GM23338 (cell line): ENCODE measurements at regions not wholly inside any gene's neighbourhood (a gene's known extent, or its start where the extent isn't known, plus 50 kb on each side); places are given as distances from the start of the nearest gene placed in this dataset.

ENCODE experiments used
- ATAC-seq: fragments of 200-7000 bp; cut with Tn5 transposase; 3 replicates; pipeline ENCODE4 v1.9.1; 2020
- DNase-seq: peaks from one replicate; pipeline ENCODE4 v3.0.0-alpha.2; 2015; ENCODE audit warnings: low spot score
- H2AFZ ChIP-seq: fragments of 200-600 bp; sonication (generic); 2 replicates; pipeline ENCODE4 v1.8.0; 2016; ENCODE audit warnings: antibody characterized with exemption, mild to moderate bottlenecking, moderate library complexity
- H3F3A ChIP-seq: fragments of 200-600 bp; sonication (generic); replicated peaks from 2 replicates; pipeline ENCODE4 v1.8.0; 2017; ENCODE audit warnings: antibody characterized with exemption, mixed run types, low read depth
- H3K27ac ChIP-seq: fragments of 200-600 bp; sonication (generic); 2 replicates; pipeline ENCODE4 v1.6.1; 2016; ENCODE audit warnings: low read depth
- H3K27me3 ChIP-seq: fragments of 200-600 bp; sonication (generic); 2 replicates; pipeline ENCODE4 v1.8.0; 2016; ENCODE audit warnings: mild to moderate bottlenecking, mixed run types, moderate library complexity; ENCODE audit not compliant: insufficient read depth
- H3K36me3 ChIP-seq: fragments of 200-600 bp; sonication (generic); 2 replicates; pipeline ENCODE4 v1.8.0; 2016; ENCODE audit warnings: mild to moderate bottlenecking; ENCODE audit not compliant: insufficient read depth
- H3K4me1 ChIP-seq: fragments of 200-600 bp; sonication (generic); 2 replicates; pipeline ENCODE4 v1.8.0; 2016; ENCODE audit warnings: mild to moderate bottlenecking, moderate library complexity; ENCODE audit not compliant: insufficient read depth
- H3K4me2 ChIP-seq: fragments of 200-600 bp; sonication (generic); 2 replicates; pipeline ENCODE4 v1.7.1; 2017; ENCODE audit warnings: mixed run types
- H3K4me3 ChIP-seq: fragments of 200-600 bp; sonication (generic); 2 replicates; pipeline ENCODE4 v1.6.1; 2016; ENCODE audit warnings: mixed run types
- H3K79me2 ChIP-seq: fragments of 200-600 bp; sonication (generic); replicated peaks from 2 replicates; pipeline ENCODE4 v1.8.0; 2017; ENCODE audit warnings: mild to moderate bottlenecking; ENCODE audit not compliant: insufficient read depth
- H3K9me2 ChIP-seq: fragments of 200-600 bp; sonication (generic); 2 replicates; pipeline ENCODE4 v1.8.0; 2017; ENCODE audit not compliant: insufficient read depth
- H4K20me1 ChIP-seq: fragments of 200-600 bp; sonication (generic); replicated peaks from 2 replicates; pipeline ENCODE4 v1.8.0; 2017; ENCODE audit warnings: mild to moderate bottlenecking; ENCODE audit not compliant: insufficient read depth
- H3K27ac Mint-ChIP-seq: 2 replicates; pipeline ENCODE4 v1.8.0; 2020; ENCODE audit warnings: inconsistent platforms, mild to moderate bottlenecking, moderate library complexity, mixed read lengths
- H3K27me3 Mint-ChIP-seq: 3 replicates; pipeline ENCODE4 v1.8.0; 2022; ENCODE audit warnings: low read depth, mild to moderate bottlenecking, moderate library complexity, mixed read lengths, inconsistent platforms; ENCODE audit not compliant: insufficient read depth, poor library complexity
- H3K36me3 Mint-ChIP-seq: 3 replicates; pipeline ENCODE4 v1.8.0; 2021; ENCODE audit warnings: low read depth, mild to moderate bottlenecking, inconsistent platforms, moderate library complexity, mixed read lengths
- H3K4me1 Mint-ChIP-seq: 3 replicates; pipeline ENCODE4 v1.8.0; 2020; ENCODE audit warnings: mild to moderate bottlenecking, inconsistent platforms, mixed read lengths
- H3K4me3 Mint-ChIP-seq: 3 replicates; pipeline ENCODE4 v1.8.0; 2021; ENCODE audit warnings: moderate library complexity, mild to moderate bottlenecking, inconsistent platforms, mixed read lengths
- H3K9me3 Mint-ChIP-seq: 3 replicates; pipeline ENCODE4 v1.8.0; 2020; ENCODE audit warnings: moderate library complexity, mild to moderate bottlenecking, inconsistent platforms, mixed read lengths
- EZH2 ChIP-seq: fragments of 200-600 bp; sonication (generic); IDR thresholded peaks from one replicate; pipeline ENCODE4 v1.8.0; 2017; ENCODE audit warnings: antibody characterized with exemption, mild to moderate bottlenecking, low read depth; ENCODE audit not compliant: unreplicated experiment
- EZH2phosphoT487 ChIP-seq: fragments of 200-600 bp; sonication (generic); IDR thresholded peaks from one replicate; pipeline ENCODE4 v1.8.1; 2018; ENCODE audit warnings: antibody characterized with exemption; ENCODE audit not compliant: unreplicated experiment
- JUNB ChIP-seq: IDR thresholded peaks from one replicate; pipeline ENCODE4 v1.6.1; 2016; ENCODE audit warnings: antibody characterized with exemption; ENCODE audit not compliant: unreplicated experiment
- NANOG ChIP-seq: IDR thresholded peaks from 2 replicates; pipeline ENCODE4 v1.6.1; 2016; ENCODE audit warnings: antibody characterized with exemption, borderline replicate concordance
- ZNF114 ChIP-seq: fragments of 250-450 bp; sonication (Bioruptor Pico); IDR thresholded peaks from 2 replicates; pipeline ENCODE4 v1.5.0; 2020; ENCODE audit warnings: mild to moderate bottlenecking, moderate library complexity
- ZNF331 ChIP-seq: fragments of 250-450 bp; sonication (Bioruptor Pico); IDR thresholded peaks from 2 replicates; pipeline ENCODE4 v1.5.0; 2020; ENCODE audit warnings: low read depth, mild to moderate bottlenecking, moderate library complexity
- TF ChIP-seq, protein P1 (sequence below): fragments of 250-450 bp; sonication (Bioruptor Pico); IDR thresholded peaks from 2 replicates; pipeline ENCODE4 v1.5.0; 2020; ENCODE audit warnings: mild to moderate bottlenecking, moderate library complexity
- TF ChIP-seq, protein P2 (sequence below), 2 experiments: fragments of 200-600 bp in 1 of 2; sonication (generic) in 1 of 2; conservative IDR thresholded peaks; 2 replicates each; pipeline versions ENCODE4 v1.5.1 to v1.6.1; 2016 to 2017; ENCODE audit warnings: antibody characterized with exemption in 2 of 2, low read depth in 2 of 2, mild to moderate bottlenecking in 2 of 2, moderate library complexity in 1 of 2
- TF ChIP-seq, protein P3 (sequence below): IDR thresholded peaks from one replicate; pipeline ENCODE4 v1.6.1; 2018; ENCODE audit warnings: antibody characterized with exemption; ENCODE audit not compliant: unreplicated experiment

DNA sequence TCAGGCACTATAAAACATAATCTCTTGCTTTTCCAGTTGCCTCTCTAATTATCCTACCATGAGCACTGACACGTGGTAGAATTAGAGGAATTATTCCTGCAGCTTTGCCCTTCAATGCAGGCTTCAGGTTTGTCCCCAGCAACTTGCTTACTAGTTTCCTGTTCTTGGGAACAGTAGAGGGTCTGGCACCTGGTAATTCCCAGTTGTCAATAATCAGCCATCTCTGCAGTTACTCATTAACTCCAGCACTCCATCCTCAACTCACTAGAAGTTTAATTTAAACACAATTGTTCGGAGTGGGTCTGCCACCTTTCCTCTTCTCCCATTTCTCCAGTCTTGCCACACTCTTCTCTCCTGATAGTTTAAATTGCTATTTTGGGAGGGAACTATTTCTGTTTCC is 324.3 kb upstream of the KIAA1217 start:
- H3K27me3 ChIP-seq = no peaks in the 10 kb centered on the region
- Mint-ChIP-seq H3K36me3 (no peaks in the 10 kb centered on the region), H3K4me1 (no peaks in the 10 kb centered on the region), H3K4me3 (no peak overlapping the region), H3K27me3 (no peaks in the 10 kb centered on the region), H3K9me3 (no peaks in the 10 kb centered on the region), H3K27ac (no peak overlapping the region)
- H3F3A ChIP-seq = no peaks in the 10 kb centered on the region
- no peaks in the 10 kb centered on the region for H3K79me2 ChIP-seq
- no peaks in the 10 kb centered on the region for H3K4me1 ChIP-seq
- no peak overlapping the region for H3K4me2 ChIP-seq
- DNase-seq (no peak), ATAC-seq (no peak)
- H4K20me1 ChIP-seq = no peaks in the 10 kb centered on the region
- H3K27ac ChIP-seq = no peak overlapping the region
- no peak for TF ChIP-seq EZH2phosphoT487
- no peak for TF ChIP-seq NANOG
- no peak for TF ChIP-seq EZH2
- TF ChIP-seq ZNF331 (CRISPR knock-in tag) = no peak
- TF ChIP-seq, protein P1, sequence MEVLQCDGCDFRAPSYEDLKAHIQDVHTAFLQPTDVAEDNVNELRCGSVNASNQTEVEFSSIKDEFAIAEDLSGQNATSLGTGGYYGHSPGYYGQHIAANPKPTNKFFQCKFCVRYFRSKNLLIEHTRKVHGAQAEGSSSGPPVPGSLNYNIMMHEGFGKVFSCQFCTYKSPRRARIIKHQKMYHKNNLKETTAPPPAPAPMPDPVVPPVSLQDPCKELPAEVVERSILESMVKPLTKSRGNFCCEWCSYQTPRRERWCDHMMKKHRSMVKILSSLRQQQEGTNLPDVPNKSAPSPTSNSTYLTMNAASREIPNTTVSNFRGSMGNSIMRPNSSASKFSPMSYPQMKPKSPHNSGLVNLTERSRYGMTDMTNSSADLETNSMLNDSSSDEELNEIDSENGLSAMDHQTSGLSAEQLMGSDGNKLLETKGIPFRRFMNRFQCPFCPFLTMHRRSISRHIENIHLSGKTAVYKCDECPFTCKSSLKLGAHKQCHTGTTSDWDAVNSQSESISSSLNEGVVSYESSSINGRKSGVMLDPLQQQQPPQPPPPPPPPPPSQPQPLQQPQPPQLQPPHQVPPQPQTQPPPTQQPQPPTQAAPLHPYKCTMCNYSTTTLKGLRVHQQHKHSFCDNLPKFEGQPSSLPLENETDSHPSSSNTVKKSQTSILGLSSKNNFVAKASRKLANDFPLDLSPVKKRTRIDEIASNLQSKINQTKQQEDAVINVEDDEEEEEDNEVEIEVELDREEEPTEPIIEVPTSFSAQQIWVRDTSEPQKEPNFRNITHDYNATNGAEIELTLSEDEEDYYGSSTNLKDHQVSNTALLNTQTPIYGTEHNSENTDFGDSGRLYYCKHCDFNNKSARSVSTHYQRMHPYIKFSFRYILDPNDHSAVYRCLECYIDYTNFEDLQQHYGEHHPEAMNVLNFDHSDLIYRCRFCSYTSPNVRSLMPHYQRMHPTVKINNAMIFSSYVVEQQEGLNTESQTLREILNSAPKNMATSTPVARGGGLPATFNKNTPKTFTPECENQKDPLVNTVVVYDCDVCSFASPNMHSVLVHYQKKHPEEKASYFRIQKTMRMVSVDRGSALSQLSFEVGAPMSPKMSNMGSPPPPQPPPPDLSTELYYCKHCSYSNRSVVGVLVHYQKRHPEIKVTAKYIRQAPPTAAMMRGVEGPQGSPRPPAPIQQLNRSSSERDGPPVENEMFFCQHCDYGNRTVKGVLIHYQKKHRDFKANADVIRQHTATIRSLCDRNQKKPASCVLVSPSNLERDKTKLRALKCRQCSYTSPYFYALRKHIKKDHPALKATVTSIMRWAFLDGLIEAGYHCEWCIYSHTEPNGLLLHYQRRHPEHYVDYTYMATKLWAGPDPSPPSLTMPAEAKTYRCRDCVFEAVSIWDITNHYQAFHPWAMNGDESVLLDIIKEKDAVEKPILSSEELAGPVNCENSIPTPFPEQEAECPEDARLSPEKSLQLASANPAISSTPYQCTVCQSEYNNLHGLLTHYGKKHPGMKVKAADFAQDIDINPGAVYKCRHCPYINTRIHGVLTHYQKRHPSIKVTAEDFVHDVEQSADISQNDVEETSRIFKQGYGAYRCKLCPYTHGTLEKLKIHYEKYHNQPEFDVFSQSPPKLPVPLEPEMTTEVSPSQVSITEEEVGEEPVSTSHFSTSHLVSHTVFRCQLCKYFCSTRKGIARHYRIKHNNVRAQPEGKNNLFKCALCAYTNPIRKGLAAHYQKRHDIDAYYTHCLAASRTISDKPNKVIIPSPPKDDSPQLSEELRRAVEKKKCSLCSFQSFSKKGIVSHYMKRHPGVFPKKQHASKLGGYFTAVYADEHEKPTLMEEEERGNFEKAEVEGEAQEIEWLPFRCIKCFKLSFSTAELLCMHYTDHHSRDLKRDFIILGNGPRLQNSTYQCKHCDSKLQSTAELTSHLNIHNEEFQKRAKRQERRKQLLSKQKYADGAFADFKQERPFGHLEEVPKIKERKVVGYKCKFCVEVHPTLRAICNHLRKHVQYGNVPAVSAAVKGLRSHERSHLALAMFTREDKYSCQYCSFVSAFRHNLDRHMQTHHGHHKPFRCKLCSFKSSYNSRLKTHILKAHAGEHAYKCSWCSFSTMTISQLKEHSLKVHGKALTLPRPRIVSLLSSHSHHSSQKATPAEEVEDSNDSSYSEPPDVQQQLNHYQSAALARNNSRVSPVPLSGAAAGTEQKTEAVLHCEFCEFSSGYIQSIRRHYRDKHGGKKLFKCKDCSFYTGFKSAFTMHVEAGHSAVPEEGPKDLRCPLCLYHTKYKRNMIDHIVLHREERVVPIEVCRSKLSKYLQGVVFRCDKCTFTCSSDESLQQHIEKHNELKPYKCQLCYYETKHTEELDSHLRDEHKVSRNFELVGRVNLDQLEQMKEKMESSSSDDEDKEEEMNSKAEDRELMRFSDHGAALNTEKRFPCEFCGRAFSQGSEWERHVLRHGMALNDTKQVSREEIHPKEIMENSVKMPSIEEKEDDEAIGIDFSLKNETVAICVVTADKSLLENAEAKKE = no peak
- TF ChIP-seq ZNF114 (CRISPR knock-in tag) = no peak
- no peak for TF ChIP-seq JUNB
- TF ChIP-seq, protein P2, sequence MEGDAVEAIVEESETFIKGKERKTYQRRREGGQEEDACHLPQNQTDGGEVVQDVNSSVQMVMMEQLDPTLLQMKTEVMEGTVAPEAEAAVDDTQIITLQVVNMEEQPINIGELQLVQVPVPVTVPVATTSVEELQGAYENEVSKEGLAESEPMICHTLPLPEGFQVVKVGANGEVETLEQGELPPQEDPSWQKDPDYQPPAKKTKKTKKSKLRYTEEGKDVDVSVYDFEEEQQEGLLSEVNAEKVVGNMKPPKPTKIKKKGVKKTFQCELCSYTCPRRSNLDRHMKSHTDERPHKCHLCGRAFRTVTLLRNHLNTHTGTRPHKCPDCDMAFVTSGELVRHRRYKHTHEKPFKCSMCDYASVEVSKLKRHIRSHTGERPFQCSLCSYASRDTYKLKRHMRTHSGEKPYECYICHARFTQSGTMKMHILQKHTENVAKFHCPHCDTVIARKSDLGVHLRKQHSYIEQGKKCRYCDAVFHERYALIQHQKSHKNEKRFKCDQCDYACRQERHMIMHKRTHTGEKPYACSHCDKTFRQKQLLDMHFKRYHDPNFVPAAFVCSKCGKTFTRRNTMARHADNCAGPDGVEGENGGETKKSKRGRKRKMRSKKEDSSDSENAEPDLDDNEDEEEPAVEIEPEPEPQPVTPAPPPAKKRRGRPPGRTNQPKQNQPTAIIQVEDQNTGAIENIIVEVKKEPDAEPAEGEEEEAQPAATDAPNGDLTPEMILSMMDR (conservative IDR thresholded peaks at IDR 0.05; ENCODE audit: low read depth in 2 of 2) = no peak
- TF ChIP-seq, protein P3, sequence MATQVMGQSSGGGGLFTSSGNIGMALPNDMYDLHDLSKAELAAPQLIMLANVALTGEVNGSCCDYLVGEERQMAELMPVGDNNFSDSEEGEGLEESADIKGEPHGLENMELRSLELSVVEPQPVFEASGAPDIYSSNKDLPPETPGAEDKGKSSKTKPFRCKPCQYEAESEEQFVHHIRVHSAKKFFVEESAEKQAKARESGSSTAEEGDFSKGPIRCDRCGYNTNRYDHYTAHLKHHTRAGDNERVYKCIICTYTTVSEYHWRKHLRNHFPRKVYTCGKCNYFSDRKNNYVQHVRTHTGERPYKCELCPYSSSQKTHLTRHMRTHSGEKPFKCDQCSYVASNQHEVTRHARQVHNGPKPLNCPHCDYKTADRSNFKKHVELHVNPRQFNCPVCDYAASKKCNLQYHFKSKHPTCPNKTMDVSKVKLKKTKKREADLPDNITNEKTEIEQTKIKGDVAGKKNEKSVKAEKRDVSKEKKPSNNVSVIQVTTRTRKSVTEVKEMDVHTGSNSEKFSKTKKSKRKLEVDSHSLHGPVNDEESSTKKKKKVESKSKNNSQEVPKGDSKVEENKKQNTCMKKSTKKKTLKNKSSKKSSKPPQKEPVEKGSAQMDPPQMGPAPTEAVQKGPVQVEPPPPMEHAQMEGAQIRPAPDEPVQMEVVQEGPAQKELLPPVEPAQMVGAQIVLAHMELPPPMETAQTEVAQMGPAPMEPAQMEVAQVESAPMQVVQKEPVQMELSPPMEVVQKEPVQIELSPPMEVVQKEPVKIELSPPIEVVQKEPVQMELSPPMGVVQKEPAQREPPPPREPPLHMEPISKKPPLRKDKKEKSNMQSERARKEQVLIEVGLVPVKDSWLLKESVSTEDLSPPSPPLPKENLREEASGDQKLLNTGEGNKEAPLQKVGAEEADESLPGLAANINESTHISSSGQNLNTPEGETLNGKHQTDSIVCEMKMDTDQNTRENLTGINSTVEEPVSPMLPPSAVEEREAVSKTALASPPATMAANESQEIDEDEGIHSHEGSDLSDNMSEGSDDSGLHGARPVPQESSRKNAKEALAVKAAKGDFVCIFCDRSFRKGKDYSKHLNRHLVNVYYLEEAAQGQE = no peak
- H3K36me3 ChIP-seq = no peaks in the 10 kb centered on the region
- no peak overlapping the region for H2AFZ ChIP-seq
- H3K4me3 ChIP-seq = no peak overlapping the region
- H3K9me2 ChIP-seq = no peaks in the 10 kb centered on the region
